Adrenal gland (tissue), 9 donors: ENCODE measurements at regions not wholly inside any gene's neighbourhood (a gene's known extent, or its start where the extent isn't known, plus 50 kb on each side); places are given as distances from the start of the nearest gene placed in this dataset.
A peak's percentile ranks its signal among the peaks of the same experiment; 100 is the strongest.

Experiments used
- DNase-seq, 7 donors: peaks; one replicate each; pipeline ENCODE4 v3.0.0-alpha.2; 2019 to 2020
- H3K27ac ChIP-seq, 5 donors: fragments of 200-600 bp; sonication (generic) in 4 of 5; 1 replicate in 3 of 5; 2 replicates in 2 of 5; pipeline versions ENCODE4 v1.5.1 to v1.8.0; 2016 to 2020; ENCODE audit warnings: mild to moderate bottlenecking in 1 of 5
- H3K27me3 ChIP-seq: fragments of 200-600 bp; 2 replicates; pipeline ENCODE4 v1.8.0; 2021
- H3K36me3 ChIP-seq, 2 donors: fragments of 200-600 bp; replicated peaks in 1 of 2; 1 replicate in 1 of 2; 2 replicates in 1 of 2; pipeline versions ENCODE4 v1.5.1 to v1.8.0; 2018 to 2022
- H3K4me1 ChIP-seq, 2 donors: fragments of 200-600 bp; replicated peaks in 1 of 2; 1 replicate in 1 of 2; 2 replicates in 1 of 2; pipeline versions ENCODE4 v1.5.1 to v1.8.0; 2018 to 2021
- H3K4me3 ChIP-seq, 4 donors: fragments of 200-600 bp; sonication (generic) in 3 of 4; one replicate each; pipeline ENCODE4 v1.5.1; 2016 to 2018
- H3K9me3 ChIP-seq, 3 donors: fragments of 200-600 bp; sonication (generic) in 1 of 3; replicated peaks in 1 of 3; 1 replicate in 2 of 3; 2 replicates in 1 of 3; pipeline versions ENCODE4 v1.5.1 to v1.8.0; 2016 to 2021
- CTCF ChIP-seq, 6 experiments: fragments of 450-650 bp in 4 of 6; fragments of 200-600 bp in 2 of 6; sonication (generic) in 1 of 6; IDR thresholded peaks; 1 replicate in 5 of 6; 2 replicates in 1 of 6; pipeline versions ENCODE4 v1.5.1 to v1.8.0; 2016 to 2021; ENCODE audit warnings: antibody characterized with exemption in 6 of 6, mild to moderate bottlenecking in 2 of 6, moderate library complexity in 1 of 6
- POLR2A ChIP-seq, 2 donors: fragments of 450-650 bp; IDR thresholded peaks; one replicate each; pipeline ENCODE4 v1.6.1; 2017; ENCODE audit warnings: antibody characterized with exemption in 2 of 2, mild to moderate bottlenecking in 2 of 2, moderate library complexity in 1 of 2
- WGBS, 4 donors: extraction: QIAGEN DNeasy Blood & Tissue Kit in 2 of 4; methylation state at CpG; one replicate each; pipeline versions ENCODE4 v1.1.5 to v1.1.7; 2013 to 2017; 5-methylcytosine and 5-hydroxymethylcytosine counted together
- intact Hi-C, 2 donors: fragments of 100-400 bp; cut with DNase I; formaldehyde crosslinking; loops; one replicate each; pipeline versions ENCODE4 v1.14.1 to v1.15.0; 2022 to 2023
- donor health status: healthy with polysubstance abuse.
- donor health status: Bipolar disorder and iron deficiency.
- donor health status: DM: yes; HTN: yes; CAD: no.
- donor health status: DM: no; HTN: no; CAD: no.
- donor health status: DM: no; HTN: no; CAD: no.

DNA sequence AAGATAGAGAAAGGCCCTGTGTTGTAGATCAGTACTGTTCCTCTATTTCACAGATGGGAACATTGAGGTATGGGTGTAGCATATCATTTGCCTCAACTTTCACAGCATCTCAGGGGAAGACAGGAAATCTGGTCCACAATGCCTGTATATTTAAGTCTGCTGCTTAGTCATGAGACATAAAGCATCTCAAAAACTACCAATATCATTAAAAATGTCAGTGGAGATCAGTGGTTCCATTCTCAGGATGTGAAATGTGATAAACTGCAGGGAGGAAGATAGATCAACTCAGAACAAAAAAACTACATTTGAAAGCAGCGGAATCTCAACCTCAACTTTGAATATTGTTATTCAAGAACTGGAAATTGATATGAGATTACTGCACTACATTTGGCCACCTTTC is 192.9 kb upstream of the PREP start:
- peaks cover 0 to 20% of the 10 kb centered on the region in 2 donors for H3K4me1 ChIP-seq
- H3K4me3 ChIP-seq: no peak overlapping the region
- H3K27ac ChIP-seq: no peak overlapping the region

DNA sequence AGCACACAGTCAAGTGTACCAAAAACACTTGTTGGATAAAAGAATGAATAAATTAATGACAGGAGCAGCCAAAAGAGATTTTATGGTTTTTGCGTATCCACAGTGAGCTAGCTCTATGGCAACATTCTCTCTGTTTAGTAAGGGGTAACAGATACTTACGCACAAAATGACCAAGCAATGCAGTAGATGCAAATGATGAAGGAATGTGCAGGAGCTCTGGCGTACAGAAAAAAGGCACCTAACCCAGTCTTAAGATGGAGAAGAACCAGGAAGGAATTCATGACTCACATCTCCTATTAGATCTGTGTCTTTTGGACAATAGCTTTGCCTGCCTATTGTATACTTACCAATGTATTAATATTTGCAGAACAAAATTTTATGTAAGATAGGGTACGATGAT is 191.9 kb upstream of the PREP start:
- intact Hi-C loops: no loop called here
- WGBS, 4 donors: 87 to 92% (median 90%) methylated on average over 4 of the region's 4 CpGs
- H3K9me3 ChIP-seq: no peaks in the 10 kb centered on the region
- H3K36me3 ChIP-seq: no peaks in the 10 kb centered on the region
- no peaks in the 10 kb centered on the region for H3K27me3 ChIP-seq
- TF ChIP-seq POLR2A (IDR thresholded peaks at IDR 0.05): no peak
- TF ChIP-seq CTCF (IDR thresholded peaks at IDR 0.05): no peak
- no peak overlapping the region for H3K4me3 ChIP-seq
- peaks cover 0 to 16% of the 10 kb centered on the region in 2 donors for H3K4me1 ChIP-seq
- DNase-seq: no peak
- no peak overlapping the region for H3K27ac ChIP-seq

More for the DNA sequence above, 192.9 kb upstream of the PREP start:
- WGBS, 4 donors: 79 to 100% (median 88%) methylated on average over 1 of the region's 1 CpG
- H3K9me3 ChIP-seq: no peaks in the 10 kb centered on the region
- DNase-seq: no peak
- intact Hi-C loops: no loop called here
- TF ChIP-seq POLR2A (IDR thresholded peaks at IDR 0.05) (no peak), CTCF (IDR thresholded peaks at IDR 0.05) (no peak)
- no peaks in the 10 kb centered on the region for H3K27me3 ChIP-seq
- no peaks in the 10 kb centered on the region for H3K36me3 ChIP-seq

DNA sequence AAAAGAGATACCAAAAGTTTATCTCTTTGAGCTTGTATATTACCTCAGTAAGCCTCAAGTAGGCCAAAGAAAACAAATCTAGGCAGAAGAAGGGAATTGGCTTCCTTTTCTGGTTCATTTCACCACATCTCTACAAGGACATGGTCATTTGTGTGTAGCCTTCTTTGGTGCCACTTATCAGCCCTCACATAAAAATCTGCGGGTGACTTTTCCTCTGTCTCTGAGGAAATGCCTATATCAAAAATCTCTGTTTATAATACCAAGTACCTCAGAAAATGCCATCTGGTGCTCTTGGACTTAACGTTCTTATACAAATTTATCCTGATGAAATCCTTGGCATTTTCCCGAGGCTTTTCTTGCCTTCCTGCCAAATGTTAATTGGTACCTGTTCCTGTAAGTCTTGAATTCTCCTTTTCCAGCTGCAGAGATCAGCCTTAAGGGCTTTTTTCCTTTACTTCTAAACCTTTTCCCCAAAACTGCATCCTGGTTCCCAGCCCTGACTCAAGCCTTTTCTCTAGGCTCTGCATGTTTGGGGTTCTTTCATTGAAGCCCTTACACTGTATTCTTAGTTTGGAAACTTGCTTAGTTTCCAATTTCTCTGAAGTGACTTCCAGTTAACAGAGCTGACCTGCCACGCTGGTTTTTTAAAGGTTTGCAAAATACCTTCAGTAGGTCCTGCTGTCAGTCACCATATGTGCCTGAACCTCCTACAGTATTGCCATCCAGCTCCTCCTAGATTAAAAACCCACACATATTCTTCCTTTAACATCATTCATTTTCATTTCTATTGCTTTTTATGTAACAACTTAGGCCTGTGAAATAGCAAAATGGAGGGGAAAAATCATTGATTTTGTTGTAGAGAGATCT is 191.2 kb upstream of the PREP start:
- no peak overlapping the region for H3K4me3 ChIP-seq
- DNase-seq: no peak
- WGBS, 4 donors: 39 to 52% (median 42%) methylated on average over 4 of the region's 4 CpGs
- intact Hi-C loops: no loop called here
- H3K36me3 ChIP-seq: no peaks in the 10 kb centered on the region
- no peaks in the 10 kb centered on the region for H3K27me3 ChIP-seq
- peaks cover 0 to 16% of the 10 kb centered on the region in 2 donors for H3K4me1 ChIP-seq
- H3K9me3 ChIP-seq: no peaks in the 10 kb centered on the region
- peak overlapping the region in 1 of 5 donors; percentile 13 for H3K27ac ChIP-seq
- TF ChIP-seq CTCF (IDR thresholded peaks at IDR 0.05) (no peak), POLR2A (IDR thresholded peaks at IDR 0.05) (no peak)

GRCh38 chr6:105593056-105593690 is 190.3 kb upstream of the PREP start:
- H3K4me1 ChIP-seq: peaks cover 0 to 16% of the 10 kb centered on the region in 2 donors
- DNase-seq: no peak
- no peaks in the 10 kb centered on the region for H3K27me3 ChIP-seq
- intact Hi-C loops: no loop called here
- no peak overlapping the region for H3K4me3 ChIP-seq
- no peaks in the 10 kb centered on the region for H3K9me3 ChIP-seq
- H3K36me3 ChIP-seq: no peaks in the 10 kb centered on the region
- WGBS, 4 donors: 54 to 65% (median 59%) methylated on average over 4 of the region's 4 CpGs
- no peak for TF ChIP-seq CTCF (IDR thresholded peaks at IDR 0.05)
- TF ChIP-seq POLR2A (IDR thresholded peaks at IDR 0.05): no peak
- peak overlapping the region in 1 of 5 donors; percentile 13 for H3K27ac ChIP-seq
